H9 (cell line): ENCODE measurements at regions not wholly inside any gene's neighbourhood (a gene's known extent, or its start where the extent isn't known, plus 50 kb on each side); places are given as distances from the start of the nearest gene placed in this dataset.

ENCODE experiments used
- DNase-seq: peaks from one replicate; pipeline ENCODE4 v3.0.0-alpha.2; 2017
- H2AFZ ChIP-seq: one replicate; pipeline ENCODE4 v1.6.1; 2013; ENCODE audit warnings: mild to moderate bottlenecking, low read length, control low read depth, moderate library complexity
- H2AK5ac ChIP-seq: 2 replicates; pipeline ENCODE4 v1.6.1; 2013; ENCODE audit warnings: low read length, control low read depth, mixed read lengths; ENCODE audit not compliant: insufficient read length
- H2BK120ac ChIP-seq: one replicate; pipeline ENCODE4 v1.6.1; 2013; ENCODE audit warnings: low read depth, mild to moderate bottlenecking, low read length, control low read depth, inconsistent platforms; ENCODE audit not compliant: poor library complexity, severe bottlenecking
- H2BK12ac ChIP-seq: 2 replicates; pipeline ENCODE4 v1.6.1; 2013; ENCODE audit warnings: low read length, control low read depth, mixed read lengths, low read depth; ENCODE audit not compliant: insufficient read length
- H2BK15ac ChIP-seq: 2 replicates; pipeline ENCODE4 v1.6.1; 2013; ENCODE audit warnings: low read depth, low read length, control low read depth
- H2BK20ac ChIP-seq: one replicate; pipeline ENCODE4 v1.6.1; 2013; ENCODE audit warnings: low read depth, mild to moderate bottlenecking, low read length, control low read depth, inconsistent platforms; ENCODE audit not compliant: poor library complexity, severe bottlenecking
- H2BK5ac ChIP-seq: 2 replicates; pipeline ENCODE4 v1.6.1; 2013; ENCODE audit warnings: low read length, control low read depth, mixed read lengths; ENCODE audit not compliant: insufficient read length
- H3K14ac ChIP-seq: 2 replicates; pipeline ENCODE4 v1.6.1; 2013; ENCODE audit warnings: low read length, control low read depth; ENCODE audit not compliant: insufficient read depth
- H3K18ac ChIP-seq: 2 replicates; pipeline ENCODE4 v1.6.1; 2013; ENCODE audit warnings: low read depth, mild to moderate bottlenecking, mixed read lengths, low read length, control low read depth; ENCODE audit not compliant: insufficient read length
- H3K23ac ChIP-seq: 2 replicates; pipeline ENCODE4 v1.6.1; 2013; ENCODE audit warnings: low read length, control low read depth, mixed read lengths, low read depth; ENCODE audit not compliant: insufficient read length
- H3K23me2 ChIP-seq: 2 replicates; pipeline ENCODE4 v1.6.1; 2013; ENCODE audit warnings: low read depth, mild to moderate bottlenecking, mixed read lengths, low read length, control low read depth; ENCODE audit not compliant: insufficient read length, poor library complexity, severe bottlenecking
- H3K27ac ChIP-seq: 2 replicates; pipeline ENCODE4 v1.5.1; 2013; ENCODE audit warnings: low read length, control low read depth, mixed read lengths, low read depth; ENCODE audit not compliant: insufficient read length
- H3K27me3 ChIP-seq: 2 replicates; pipeline ENCODE4 v1.6.1; 2013; ENCODE audit warnings: low read length, control low read depth, inconsistent platforms; ENCODE audit not compliant: insufficient read depth
- H3K4ac ChIP-seq: 2 replicates; pipeline ENCODE4 v1.6.1; 2013; ENCODE audit warnings: low read depth, mild to moderate bottlenecking, control low read depth, inconsistent platforms, low read length, moderate library complexity
- H3K4me1 ChIP-seq: 2 replicates; pipeline ENCODE4 v1.6.1; 2013; ENCODE audit warnings: low read length, control low read depth, inconsistent platforms; ENCODE audit not compliant: insufficient read depth
- H3K4me2 ChIP-seq: 2 replicates; pipeline ENCODE4 v1.6.1; 2013; ENCODE audit warnings: low read length, control low read depth, mixed read lengths; ENCODE audit not compliant: insufficient read length, insufficient read depth
- H3K56ac ChIP-seq: 2 replicates; pipeline ENCODE4 v1.6.1; 2013; ENCODE audit warnings: low read depth, mild to moderate bottlenecking, mixed read lengths, low read length, control low read depth; ENCODE audit not compliant: insufficient read length
- H3K79me1 ChIP-seq: 2 replicates; pipeline ENCODE4 v1.6.1; 2013; ENCODE audit warnings: low read depth, mild to moderate bottlenecking, moderate library complexity, low read length, control low read depth, inconsistent platforms; ENCODE audit not compliant: insufficient read depth, poor library complexity, severe bottlenecking
- H3K79me2 ChIP-seq: 2 replicates; pipeline ENCODE4 v1.6.1; 2013; ENCODE audit warnings: low read length, control low read depth, inconsistent platforms; ENCODE audit not compliant: insufficient read depth
- H3K9ac ChIP-seq: 2 replicates; pipeline ENCODE4 v1.6.1; 2013; ENCODE audit warnings: low read length, control low read depth, mixed read lengths; ENCODE audit not compliant: insufficient read length; ENCODE audit errors: extremely low read depth
- H3K9me3 ChIP-seq: one replicate; pipeline ENCODE4 v1.6.1; 2013; ENCODE audit warnings: low read depth, low read length, inconsistent platforms; ENCODE audit not compliant: control insufficient read depth
- H3T11ph ChIP-seq: one replicate; pipeline ENCODE4 v1.6.1; 2013; ENCODE audit warnings: mild to moderate bottlenecking, low read length, control low read depth, inconsistent platforms
- H4K20me1 ChIP-seq: one replicate; pipeline ENCODE4 v1.6.1; 2013; ENCODE audit not compliant: control insufficient read depth, insufficient read length, insufficient read depth
- H4K5ac ChIP-seq: 2 replicates; pipeline ENCODE4 v1.6.1; 2013; ENCODE audit warnings: low read depth, mild to moderate bottlenecking, mixed read lengths, low read length, control low read depth; ENCODE audit not compliant: insufficient read length
- H4K8ac ChIP-seq: replicated peaks from 2 replicates; pipeline ENCODE4 v1.6.1; 2013; ENCODE audit warnings: low read length, control low read depth, mixed read lengths, low read depth; ENCODE audit not compliant: insufficient read length
- H4K91ac ChIP-seq: 2 replicates; pipeline ENCODE4 v1.6.1; 2013; ENCODE audit warnings: low read depth, mild to moderate bottlenecking, moderate library complexity, mixed read lengths, low read length, control low read depth; ENCODE audit not compliant: insufficient read length
- H3K27ac Mint-ChIP-seq, 3 experiments: 2 replicates in 2 of 3; 3 replicates in 1 of 3; pipeline ENCODE4 v1.8.0; 2020 to 2021; ENCODE audit warnings: mixed read lengths in 3 of 3, mild to moderate bottlenecking in 1 of 3, moderate library complexity in 1 of 3
- H3K27me3 Mint-ChIP-seq: 2 replicates; pipeline ENCODE4 v1.8.0; 2021; ENCODE audit warnings: low read depth, mild to moderate bottlenecking, moderate library complexity, mixed read lengths
- H3K36me3 Mint-ChIP-seq, 3 experiments: 2 replicates in 2 of 3; 3 replicates in 1 of 3; pipeline ENCODE4 v1.8.0; 2020 to 2021; ENCODE audit warnings: low read depth in 3 of 3, mixed read lengths in 3 of 3; ENCODE audit not compliant: insufficient read depth in 1 of 3
- H3K4me1 Mint-ChIP-seq, 2 experiments: 2 replicates each; pipeline ENCODE4 v1.8.0; 2020; ENCODE audit warnings: mixed read lengths in 2 of 2
- H3K4me3 Mint-ChIP-seq, 2 experiments: 2 replicates in 1 of 2; 3 replicates in 1 of 2; pipeline ENCODE4 v1.8.0; 2020 to 2021; ENCODE audit warnings: mild to moderate bottlenecking in 2 of 2, mixed read lengths in 2 of 2, moderate library complexity in 1 of 2
- H3K9me3 Mint-ChIP-seq, 2 experiments: 2 replicates in 1 of 2; 3 replicates in 1 of 2; pipeline ENCODE4 v1.8.0; 2020; ENCODE audit warnings: mild to moderate bottlenecking in 2 of 2, mixed read lengths in 2 of 2, moderate library complexity in 1 of 2
- WGBS: extraction: QIAGEN DNeasy Blood & Tissue Kit; methylation state at CpG from one replicate; pipeline ENCODE4 v1.1.7; 2013; ENCODE audit warnings: missing lambda C conversion rate, low lambda C conversion rate, mixed read lengths; ENCODE audit not compliant: insufficient read length; ENCODE audit errors: extremely low coverage; 5-methylcytosine and 5-hydroxymethylcytosine counted together
- TF ChIP-seq, protein P1 (sequence below): fragments of 200-600 bp; sonication (generic); conservative IDR thresholded peaks from 3 replicates; pipeline ENCODE4 v1.8.0; 2021; ENCODE audit warnings: antibody characterized with exemption, mild to moderate bottlenecking

- Histone ChIP-seq H3K9me3 (no peaks in the 10 kb centered on the region), H2BK12ac (no peak overlapping the region), H3K9ac (no peak overlapping the region), H3K4ac (no peak overlapping the region), H3K23me2 (no peaks in the 10 kb centered on the region), H3K27me3 (no peaks in the 10 kb centered on the region), H2AK5ac (no peak overlapping the region), H2BK15ac (no peak overlapping the region), H3K23ac (no peak overlapping the region), H3K4me1 (no peaks in the 10 kb centered on the region; the same call in 1 of the 2 replicates), H3K14ac (no peak overlapping the region), H3K79me1 (no peaks in the 10 kb centered on the region), H4K8ac (no peak overlapping the region), H3K79me2 (no peaks in the 10 kb centered on the region), H3K56ac (no peak overlapping the region), H4K20me1 (no peaks in the 10 kb centered on the region), H3K27ac (no peak overlapping the region), H2BK120ac (no peak overlapping the region), H3K4me2 (no peak overlapping the region), H4K5ac (no peak overlapping the region), H2AFZ (no peak overlapping the region), H2BK5ac (no peak overlapping the region), H4K91ac (no peak overlapping the region), H2BK20ac (no peak overlapping the region), H3T11ph (no peak overlapping the region), H3K18ac (no peak overlapping the region)
- no peaks in the 10 kb centered on the region for H3K27me3 Mint-ChIP-seq
- WGBS: no CpG with 5 or more reads among the region's 3 CpGs
- H3K36me3 Mint-ChIP-seq: peaks cover 0 to 5% (median 3%) of the 10 kb centered on the region in 3 experiments; a peak in 3 of 7 replicates
- no peak overlapping the region for H3K4me3 Mint-ChIP-seq
- H3K4me1 Mint-ChIP-seq: peaks cover 0 to 2% of the 10 kb centered on the region in 2 experiments; a peak in 1 of 4 replicates
- no peak overlapping the region for H3K27ac Mint-ChIP-seq
- H3K9me3 Mint-ChIP-seq: peaks cover 9 to 10% of the 10 kb centered on the region in 2 experiments; a peak in 4 of 5 replicates
- DNase-seq: no peak
- TF ChIP-seq, protein P1, sequence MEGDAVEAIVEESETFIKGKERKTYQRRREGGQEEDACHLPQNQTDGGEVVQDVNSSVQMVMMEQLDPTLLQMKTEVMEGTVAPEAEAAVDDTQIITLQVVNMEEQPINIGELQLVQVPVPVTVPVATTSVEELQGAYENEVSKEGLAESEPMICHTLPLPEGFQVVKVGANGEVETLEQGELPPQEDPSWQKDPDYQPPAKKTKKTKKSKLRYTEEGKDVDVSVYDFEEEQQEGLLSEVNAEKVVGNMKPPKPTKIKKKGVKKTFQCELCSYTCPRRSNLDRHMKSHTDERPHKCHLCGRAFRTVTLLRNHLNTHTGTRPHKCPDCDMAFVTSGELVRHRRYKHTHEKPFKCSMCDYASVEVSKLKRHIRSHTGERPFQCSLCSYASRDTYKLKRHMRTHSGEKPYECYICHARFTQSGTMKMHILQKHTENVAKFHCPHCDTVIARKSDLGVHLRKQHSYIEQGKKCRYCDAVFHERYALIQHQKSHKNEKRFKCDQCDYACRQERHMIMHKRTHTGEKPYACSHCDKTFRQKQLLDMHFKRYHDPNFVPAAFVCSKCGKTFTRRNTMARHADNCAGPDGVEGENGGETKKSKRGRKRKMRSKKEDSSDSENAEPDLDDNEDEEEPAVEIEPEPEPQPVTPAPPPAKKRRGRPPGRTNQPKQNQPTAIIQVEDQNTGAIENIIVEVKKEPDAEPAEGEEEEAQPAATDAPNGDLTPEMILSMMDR: no peak
Measured at GRCh38 chr15:95416576-95416975, 913.9 kb upstream of the NR2F2 start.
